HL-60 (cell line): ENCODE measurements at regions not wholly inside any gene's neighbourhood (a gene's known extent, or its start where the extent isn't known, plus 50 kb on each side); places are given as distances from the start of the nearest gene placed in this dataset.

Source experiments
- DNase-seq, 2 experiments: peaks; one replicate each; pipeline ENCODE4 v3.0.0-alpha.2; 2010 to 2020; ENCODE audit warnings: low read depth in 1 of 2, low spot score in 1 of 2
- H3K27ac ChIP-seq: fragments of 250-450 bp; sonication (Bioruptor Pico); replicated peaks from 2 replicates; pipeline ENCODE4 v1.5.1; 2020; ENCODE audit warnings: mild to moderate bottlenecking, moderate library complexity
- H3K27me3 ChIP-seq: fragments of 250-450 bp; sonication (Bioruptor Pico); 2 replicates; pipeline ENCODE4 v1.5.1; 2021; ENCODE audit warnings: mild to moderate bottlenecking, moderate library complexity; ENCODE audit not compliant: insufficient read depth, poor library complexity, severe bottlenecking
- H3K4me3 ChIP-seq: replicated peaks from 2 replicates; pipeline ENCODE4 v1.5.1; 2011; ENCODE audit warnings: mild to moderate bottlenecking, control low read depth, low read length; ENCODE audit not compliant: insufficient read depth
- GABPA ChIP-seq: IDR thresholded peaks from 2 replicates; pipeline ENCODE4 v1.6.1; 2012; ENCODE audit warnings: low read depth
- POLR2AphosphoS5 ChIP-seq: IDR thresholded peaks from 2 replicates; pipeline ENCODE4 v1.6.1; 2012; ENCODE audit warnings: low read depth
- SPI1 ChIP-seq: IDR thresholded peaks from 2 replicates; pipeline ENCODE4 v1.6.1; 2012; ENCODE audit warnings: low read depth, mild to moderate bottlenecking, borderline replicate concordance
- TF ChIP-seq, protein P1 (sequence below): IDR thresholded peaks from 2 replicates; pipeline ENCODE4 v1.6.1; 2012; ENCODE audit warnings: low read depth; ENCODE audit not compliant: insufficient replicate concordance
- TF ChIP-seq, protein P2 (sequence below): IDR thresholded peaks from one replicate; pipeline ENCODE4 v1.5.1; 2011; ENCODE audit warnings: low read length, control low read depth, inconsistent platforms; ENCODE audit not compliant: insufficient read depth

DNA sequence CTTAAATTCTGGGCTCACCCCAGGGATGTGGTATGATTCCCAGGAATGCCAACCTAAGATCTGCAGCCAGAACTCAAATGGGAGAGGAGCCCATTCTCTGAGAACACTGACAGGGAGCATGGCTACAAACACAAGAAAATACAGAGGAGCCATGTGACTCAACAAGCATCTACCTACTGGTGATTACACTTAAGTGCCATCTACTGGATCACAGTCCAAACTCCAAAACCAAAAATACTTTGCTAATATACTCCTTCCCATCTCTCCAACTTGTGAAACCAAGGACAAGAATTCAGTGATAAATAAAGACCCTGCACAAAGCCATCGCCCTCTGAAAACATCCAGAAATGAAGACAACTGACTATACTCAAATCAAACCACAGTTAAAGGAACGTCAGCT, 116.9 kb downstream of the NR4A2 start:
- no peaks in the 10 kb centered on the region for H3K27me3 ChIP-seq
- TF ChIP-seq, protein P1, sequence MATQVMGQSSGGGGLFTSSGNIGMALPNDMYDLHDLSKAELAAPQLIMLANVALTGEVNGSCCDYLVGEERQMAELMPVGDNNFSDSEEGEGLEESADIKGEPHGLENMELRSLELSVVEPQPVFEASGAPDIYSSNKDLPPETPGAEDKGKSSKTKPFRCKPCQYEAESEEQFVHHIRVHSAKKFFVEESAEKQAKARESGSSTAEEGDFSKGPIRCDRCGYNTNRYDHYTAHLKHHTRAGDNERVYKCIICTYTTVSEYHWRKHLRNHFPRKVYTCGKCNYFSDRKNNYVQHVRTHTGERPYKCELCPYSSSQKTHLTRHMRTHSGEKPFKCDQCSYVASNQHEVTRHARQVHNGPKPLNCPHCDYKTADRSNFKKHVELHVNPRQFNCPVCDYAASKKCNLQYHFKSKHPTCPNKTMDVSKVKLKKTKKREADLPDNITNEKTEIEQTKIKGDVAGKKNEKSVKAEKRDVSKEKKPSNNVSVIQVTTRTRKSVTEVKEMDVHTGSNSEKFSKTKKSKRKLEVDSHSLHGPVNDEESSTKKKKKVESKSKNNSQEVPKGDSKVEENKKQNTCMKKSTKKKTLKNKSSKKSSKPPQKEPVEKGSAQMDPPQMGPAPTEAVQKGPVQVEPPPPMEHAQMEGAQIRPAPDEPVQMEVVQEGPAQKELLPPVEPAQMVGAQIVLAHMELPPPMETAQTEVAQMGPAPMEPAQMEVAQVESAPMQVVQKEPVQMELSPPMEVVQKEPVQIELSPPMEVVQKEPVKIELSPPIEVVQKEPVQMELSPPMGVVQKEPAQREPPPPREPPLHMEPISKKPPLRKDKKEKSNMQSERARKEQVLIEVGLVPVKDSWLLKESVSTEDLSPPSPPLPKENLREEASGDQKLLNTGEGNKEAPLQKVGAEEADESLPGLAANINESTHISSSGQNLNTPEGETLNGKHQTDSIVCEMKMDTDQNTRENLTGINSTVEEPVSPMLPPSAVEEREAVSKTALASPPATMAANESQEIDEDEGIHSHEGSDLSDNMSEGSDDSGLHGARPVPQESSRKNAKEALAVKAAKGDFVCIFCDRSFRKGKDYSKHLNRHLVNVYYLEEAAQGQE: no peak
- TF ChIP-seq POLR2AphosphoS5 (no peak), GABPA (no peak), SPI1 (no peak)
- TF ChIP-seq, protein P2, sequence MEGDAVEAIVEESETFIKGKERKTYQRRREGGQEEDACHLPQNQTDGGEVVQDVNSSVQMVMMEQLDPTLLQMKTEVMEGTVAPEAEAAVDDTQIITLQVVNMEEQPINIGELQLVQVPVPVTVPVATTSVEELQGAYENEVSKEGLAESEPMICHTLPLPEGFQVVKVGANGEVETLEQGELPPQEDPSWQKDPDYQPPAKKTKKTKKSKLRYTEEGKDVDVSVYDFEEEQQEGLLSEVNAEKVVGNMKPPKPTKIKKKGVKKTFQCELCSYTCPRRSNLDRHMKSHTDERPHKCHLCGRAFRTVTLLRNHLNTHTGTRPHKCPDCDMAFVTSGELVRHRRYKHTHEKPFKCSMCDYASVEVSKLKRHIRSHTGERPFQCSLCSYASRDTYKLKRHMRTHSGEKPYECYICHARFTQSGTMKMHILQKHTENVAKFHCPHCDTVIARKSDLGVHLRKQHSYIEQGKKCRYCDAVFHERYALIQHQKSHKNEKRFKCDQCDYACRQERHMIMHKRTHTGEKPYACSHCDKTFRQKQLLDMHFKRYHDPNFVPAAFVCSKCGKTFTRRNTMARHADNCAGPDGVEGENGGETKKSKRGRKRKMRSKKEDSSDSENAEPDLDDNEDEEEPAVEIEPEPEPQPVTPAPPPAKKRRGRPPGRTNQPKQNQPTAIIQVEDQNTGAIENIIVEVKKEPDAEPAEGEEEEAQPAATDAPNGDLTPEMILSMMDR: no peak
- no peak for DNase-seq
- H3K4me3 ChIP-seq: no peak overlapping the region
- no peak overlapping the region for H3K27ac ChIP-seq

DNA sequence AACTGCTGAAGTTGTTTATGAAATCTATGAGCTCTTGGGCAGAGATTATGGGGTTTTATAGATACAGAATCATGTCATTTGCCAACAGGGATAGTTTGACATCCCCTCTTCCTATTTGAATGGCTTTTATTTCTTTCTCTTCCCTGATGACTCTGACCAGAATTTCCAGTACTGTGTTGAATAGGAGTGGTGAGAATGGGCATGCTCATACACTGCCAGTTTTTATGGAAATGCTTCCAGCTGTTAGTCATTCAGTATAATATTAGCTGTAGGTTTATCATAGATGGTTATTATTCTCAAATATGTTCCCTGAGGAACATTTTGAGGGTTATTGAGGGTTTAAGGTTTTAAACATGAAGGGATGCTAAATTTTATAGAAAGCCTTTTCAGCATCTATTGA, 121.2 kb downstream of the NR4A2 start:
- no peaks in the 10 kb centered on the region for H3K27me3 ChIP-seq
- H3K27ac ChIP-seq: no peak overlapping the region
- H3K4me3 ChIP-seq: no peak overlapping the region
- TF ChIP-seq SPI1 (no peak), POLR2AphosphoS5 (no peak), GABPA (no peak)
- TF ChIP-seq, protein P1: no peak
- TF ChIP-seq, protein P2: no peak
- no peak for DNase-seq

DNA sequence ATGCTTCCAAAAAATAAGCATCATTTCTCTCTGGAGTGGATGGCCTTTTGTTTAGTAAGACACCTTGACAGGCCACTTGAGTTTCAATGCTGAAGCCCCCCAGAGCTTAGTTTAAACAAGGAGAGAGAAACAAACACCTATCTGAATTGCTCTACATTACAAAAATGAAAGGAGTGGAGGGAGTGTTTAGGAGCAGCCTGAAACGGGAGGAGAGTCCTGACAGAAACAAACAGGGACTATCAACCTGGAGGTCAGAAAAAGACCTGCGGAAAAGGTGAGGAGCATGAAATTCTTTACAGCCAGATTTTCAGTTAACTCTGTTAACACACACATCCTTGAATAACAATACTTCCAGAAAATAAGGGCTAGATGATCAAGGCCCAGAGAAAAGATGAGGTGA, 126.2 kb downstream of the NR4A2 start:
- H3K4me3 ChIP-seq: no peak overlapping the region
- no peak for DNase-seq
- no peaks in the 10 kb centered on the region for H3K27me3 ChIP-seq
- no peak overlapping the region for H3K27ac ChIP-seq
- no peak for TF ChIP-seq SPI1
- TF ChIP-seq, protein P1: no peak
- TF ChIP-seq POLR2AphosphoS5: no peak
- no peak for TF ChIP-seq GABPA
- TF ChIP-seq, protein P2: no peak
